Fibroblast of lung (primary cell): ENCODE measurements at regions not wholly inside any gene's neighbourhood (a gene's known extent, or its start where the extent isn't known, plus 50 kb on each side); places are given as distances from the start of the nearest gene placed in this dataset.

Experiments
- DNase-seq, 2 donors: peaks; one replicate each; pipeline versions ENCODE4 v3.0.0 to v3.0.0-alpha.2; 2010; ENCODE audit warnings: low read depth in 2 of 2
- H2AFZ ChIP-seq: 2 replicates; pipeline ENCODE4 v1.5.1; 2012; ENCODE audit warnings: low read length, control low read depth, inconsistent platforms
- H3K27ac ChIP-seq: 2 replicates; pipeline ENCODE4 v1.5.1; 2011; ENCODE audit warnings: low read length, control low read depth; ENCODE audit not compliant: insufficient read depth
- H3K27me3 ChIP-seq: 2 replicates; pipeline ENCODE4 v1.5.1; 2011; ENCODE audit warnings: mild to moderate bottlenecking, low read length; ENCODE audit not compliant: control insufficient read depth, insufficient read depth
- H3K36me3 ChIP-seq: 2 replicates; pipeline ENCODE4 v1.5.1; 2011; ENCODE audit warnings: low read length; ENCODE audit not compliant: control insufficient read depth, insufficient read depth
- H3K4me1 ChIP-seq: 2 replicates; pipeline ENCODE4 v1.5.1; 2011; ENCODE audit warnings: low read length; ENCODE audit not compliant: control insufficient read depth, insufficient read depth; ENCODE audit errors: extremely low read depth
- H3K4me2 ChIP-seq: 2 replicates; pipeline ENCODE4 v1.5.1; 2011; ENCODE audit warnings: low read length, control low read depth; ENCODE audit not compliant: insufficient read depth; ENCODE audit errors: extremely low read depth
- H3K4me3 ChIP-seq, 4 experiments: fragments of 200-600 bp in 1 of 4; sonication (generic) in 1 of 4; replicated peaks in 1 of 4; 2 replicates each; pipeline ENCODE4 v1.5.1; 2011 to 2016; ENCODE audit warnings: low read length in 4 of 4, low read depth in 3 of 4, mild to moderate bottlenecking in 3 of 4, control low read depth in 2 of 4, inconsistent platforms in 1 of 4, mixed read lengths in 1 of 4; ENCODE audit not compliant: insufficient read depth in 1 of 4; ENCODE audit errors: control extremely low read depth in 1 of 4
- H3K79me2 ChIP-seq: 2 replicates; pipeline ENCODE4 v1.5.1; 2012; ENCODE audit warnings: mild to moderate bottlenecking, low read length, inconsistent platforms; ENCODE audit not compliant: control insufficient read depth, insufficient read depth
- H3K9ac ChIP-seq: 2 replicates; pipeline ENCODE4 v1.5.1; 2011; ENCODE audit warnings: mild to moderate bottlenecking, low read length, control low read depth; ENCODE audit not compliant: insufficient read depth
- H3K9me3 ChIP-seq: 2 replicates; pipeline ENCODE4 v1.5.1; 2012; ENCODE audit warnings: low read depth, low read length; ENCODE audit not compliant: control insufficient read depth, insufficient read depth
- H4K20me1 ChIP-seq: 2 replicates; pipeline ENCODE4 v1.5.1; 2011; ENCODE audit warnings: low read length; ENCODE audit not compliant: control insufficient read depth, insufficient read depth; ENCODE audit errors: extremely low read depth
- CTCF ChIP-seq, 2 donors: IDR thresholded peaks in 1 of 2; conservative IDR thresholded peaks in 1 of 2; 1 replicate in 1 of 2; 2 replicates in 1 of 2; pipeline ENCODE4 v1.5.1; 2011 to 2012; ENCODE audit warnings: low read length in 2 of 2, control low read depth in 1 of 2, inconsistent platforms in 1 of 2, low read depth in 1 of 2, mild to moderate bottlenecking in 1 of 2
- EZH2 ChIP-seq: IDR thresholded peaks from 2 replicates; pipeline ENCODE4 v1.5.1; 2012; ENCODE audit warnings: low read length, control low read depth, mild to moderate bottlenecking; ENCODE audit errors: missing control alignments

DNA sequence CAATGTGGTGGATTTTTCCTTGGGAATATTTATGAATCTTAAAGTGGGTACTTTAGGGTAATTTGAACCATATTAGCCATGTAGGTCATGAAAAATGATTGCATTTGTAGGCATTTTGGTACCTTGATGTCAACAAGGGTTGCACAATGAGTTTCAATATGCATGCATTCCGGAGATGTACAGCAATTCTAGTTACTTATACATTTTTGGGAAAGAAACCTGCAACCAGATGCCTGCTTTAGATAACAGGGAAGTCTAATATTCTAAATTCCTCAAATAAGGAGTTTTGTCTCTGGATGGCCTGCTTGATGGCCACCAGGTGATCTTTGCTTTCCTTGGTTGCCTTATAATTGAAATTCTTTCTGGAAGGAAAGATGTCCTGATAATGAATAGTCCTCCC, 240.5 kb upstream of the SETMAR start:
- Histone ChIP-seq H2AFZ (no peak overlapping the region), H3K79me2 (no peaks in the 10 kb centered on the region), H3K36me3 (no peaks in the 10 kb centered on the region), H3K9me3 (no peaks in the 10 kb centered on the region), H3K9ac (no peak overlapping the region), H3K27me3 (no peaks in the 10 kb centered on the region), H4K20me1 (no peaks in the 10 kb centered on the region), H3K27ac (no peak overlapping the region), H3K4me2 (no peak overlapping the region), H3K4me3 (no peak overlapping the region), H3K4me1 (no peaks in the 10 kb centered on the region)
- DNase-seq, result no peak
- TF ChIP-seq CTCF (conservative IDR thresholded peaks at IDR 0.05 in 1 of 2, IDR thresholded peaks at IDR 0.05 in 1 of 2; ENCODE audit: low read depth in 1 of 2, low read length in 2 of 2) (no peak), EZH2 (no peak)

DNA sequence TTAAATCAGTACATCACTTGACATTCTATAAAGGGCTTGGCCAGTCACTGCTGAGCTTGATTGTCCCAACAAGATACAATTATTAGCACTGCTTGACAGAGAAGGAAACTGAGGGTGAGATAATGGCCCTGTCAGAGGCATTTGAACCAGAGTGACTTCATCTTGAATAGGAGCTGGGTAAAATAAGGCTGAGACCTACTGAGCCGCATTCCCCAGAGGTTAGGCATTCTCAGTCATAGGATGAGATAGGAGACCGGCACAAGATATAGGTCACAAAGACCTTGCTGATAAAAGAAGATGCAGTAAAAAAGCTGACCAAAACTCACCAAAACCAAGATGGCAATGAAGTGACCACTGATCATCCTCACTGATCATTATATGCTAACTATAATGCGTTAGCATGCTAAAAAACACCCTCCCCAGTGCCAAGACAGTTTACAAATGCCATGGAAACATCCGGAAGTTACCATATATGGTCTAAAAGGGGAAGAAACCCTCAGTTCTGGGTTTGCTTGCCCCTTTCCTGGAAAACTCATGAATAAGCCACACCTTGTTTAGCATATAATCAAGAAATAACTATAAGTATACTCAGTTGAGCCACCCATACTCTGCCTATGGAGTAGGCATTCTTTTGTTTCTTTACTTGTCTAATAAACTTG, 239.1 kb upstream of the SETMAR start:
- no peak overlapping the region for H2AFZ ChIP-seq
- H3K4me1 ChIP-seq, result no peaks in the 10 kb centered on the region
- no peak overlapping the region for H3K27ac ChIP-seq
- H3K4me2 ChIP-seq, result no peak overlapping the region
- no peak overlapping the region for H3K4me3 ChIP-seq
- no peaks in the 10 kb centered on the region for H3K79me2 ChIP-seq
- no peaks in the 10 kb centered on the region for H3K36me3 ChIP-seq
- DNase-seq, result no peak
- no peak for TF ChIP-seq EZH2
- TF ChIP-seq CTCF (conservative IDR thresholded peaks at IDR 0.05 in 1 of 2, IDR thresholded peaks at IDR 0.05 in 1 of 2; ENCODE audit: low read depth in 1 of 2, low read length in 2 of 2), result no peak
- no peak overlapping the region for H3K9ac ChIP-seq
- H4K20me1 ChIP-seq, result no peaks in the 10 kb centered on the region
- no peaks in the 10 kb centered on the region for H3K27me3 ChIP-seq
- H3K9me3 ChIP-seq, result no peaks in the 10 kb centered on the region

- Histone ChIP-seq H2AFZ (no peak overlapping the region), H3K4me1 (no peaks in the 10 kb centered on the region), H3K4me2 (no peak overlapping the region), H3K27ac (no peak overlapping the region), H3K4me3 (no peak overlapping the region), H3K36me3 (no peaks in the 10 kb centered on the region), H4K20me1 (no peaks in the 10 kb centered on the region), H3K9ac (no peak overlapping the region), H3K27me3 (no peaks in the 10 kb centered on the region), H3K79me2 (no peaks in the 10 kb centered on the region), H3K9me3 (no peaks in the 10 kb centered on the region)
- TF ChIP-seq CTCF (conservative IDR thresholded peaks at IDR 0.05 in 1 of 2, IDR thresholded peaks at IDR 0.05 in 1 of 2; ENCODE audit: low read depth in 1 of 2, low read length in 2 of 2) (no peak), EZH2 (no peak)
- no peak for DNase-seq
Observed at GRCh38 chr3:4065085-4065484, 238.1 kb upstream of the SETMAR start.
